Activated CD4-positive, alpha-beta T cell treated with anti-CD3 and anti-CD28 coated beads for 36 hours (primary cell): ENCODE measurements at regions not wholly inside any gene's neighbourhood (a gene's known extent, or its start where the extent isn't known, plus 50 kb on each side); places are given as distances from the start of the nearest gene placed in this dataset.

Source experiments
- ATAC-seq: fragments of 200-7000 bp; cut with Tn5 transposase; one replicate; pipeline ENCODE4 v1.10.0; 2021; ENCODE audit warnings: mild to moderate bottlenecking, moderate library complexity
- CTCF ChIA-PET: fragments of 350-600 bp; sonication (Branson Sonifier 250); formaldehyde crosslinking; loops from one replicate; lab custom pipeline; 2021; ENCODE audit warnings: antibody characterized with exemption; lab: Charles Lee
- POLR2A ChIA-PET: fragments of 350-600 bp; sonication (Branson Sonifier 250); formaldehyde crosslinking; loops from one replicate; lab custom pipeline; 2021; ENCODE audit warnings: antibody characterized with exemption, inconsistent platforms; lab: Charles Lee
- DNase-seq: peaks from one replicate; pipeline ENCODE4 v3.0.0-alpha.2; 2020
- H3K27ac Mint-ChIP-seq: one replicate; pipeline ENCODE4 v1.8.0; 2021; ENCODE audit warnings: mixed read lengths
- H3K27me3 Mint-ChIP-seq: one replicate; pipeline ENCODE4 v1.8.0; 2021; ENCODE audit warnings: mixed read lengths
- H3K36me3 Mint-ChIP-seq: one replicate; pipeline ENCODE4 v1.8.0; 2021; ENCODE audit warnings: low read depth, mixed read lengths
- H3K4me1 Mint-ChIP-seq: one replicate; pipeline ENCODE4 v1.8.0; 2021; ENCODE audit warnings: mixed read lengths
- H3K4me3 Mint-ChIP-seq: one replicate; pipeline ENCODE4 v1.8.0; 2021; ENCODE audit warnings: mild to moderate bottlenecking, moderate library complexity, mixed read lengths
- H3K9me3 Mint-ChIP-seq: one replicate; pipeline ENCODE4 v1.8.0; 2021; ENCODE audit warnings: low read depth, mixed read lengths
- intact Hi-C, 2 experiments: fragments of 100-400 bp; cut with DNase I in 1 of 2; cut with micrococcal nuclease in 1 of 2; formaldehyde crosslinking; loops; one replicate each; pipeline versions ENCODE4 v1.14.2 to v1.15.1; 2022 to 2024; cut with DNase I, micrococcal nuclease

GRCh38 chr18:75339936-75340605 lies 87.4 kb downstream of the SMIM21 start:
- DNase-seq, result no peak
- ATAC-seq, result no peak
- H3K27ac Mint-ChIP-seq, result no peak overlapping the region
- H3K9me3 Mint-ChIP-seq, result no peaks in the 10 kb centered on the region
- no peaks in the 10 kb centered on the region for H3K4me1 Mint-ChIP-seq
- H3K27me3 Mint-ChIP-seq, result no peaks in the 10 kb centered on the region
- H3K36me3 Mint-ChIP-seq, result no peaks in the 10 kb centered on the region
- intact Hi-C loops, result no loop called here
- POLR2A ChIA-PET, result no interaction called here
- CTCF ChIA-PET, result interaction anchor here (0.6 kb wide), 1 partner anchor 166 kb away, joined by 3 read pairs; no protein-coding TSS in a partner anchor
- H3K4me3 Mint-ChIP-seq, result no peak overlapping the region
